Fibroblast of skin of left quadriceps (primary cell): ENCODE measurements at regions not wholly inside any gene's neighbourhood (a gene's known extent, or its start where the extent isn't known, plus 50 kb on each side); places are given as distances from the start of the nearest gene placed in this dataset.
A peak's percentile ranks its signal among the peaks of the same experiment; 100 is the strongest.
"Not testable (repeated sequence)": the region's sequence is repeated elsewhere in the genome, so short reads cannot be mapped to it uniquely, and the experiment has no call there.

Experiments used
- DNase-seq, 2 experiments: peaks; one replicate each; pipeline ENCODE4 v3.0.0-alpha.2; 2013; ENCODE audit warnings: low read depth in 2 of 2

GRCh38 chr7:98728555-98728954 is 111.5 kb downstream of the NPTX2 start:
- DNase-seq = no peak

DNA sequence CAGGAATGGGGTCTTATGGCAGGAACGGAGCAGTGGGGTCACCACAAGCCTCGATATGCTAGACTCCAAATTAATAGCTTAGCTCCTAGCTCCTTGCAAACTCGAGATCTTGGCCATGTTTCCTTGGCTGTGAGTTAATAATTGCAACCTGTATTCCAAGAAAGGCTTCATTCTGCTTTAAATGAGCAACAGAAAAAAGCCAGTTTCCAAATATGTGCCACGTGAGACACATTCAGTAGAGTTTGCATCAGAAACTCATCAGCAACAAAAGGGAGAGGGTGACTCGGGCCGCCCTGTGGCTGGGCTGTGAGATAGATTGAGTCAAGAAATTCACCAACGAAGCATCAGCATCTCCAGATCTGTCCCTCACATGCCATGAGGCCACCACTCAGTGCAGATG is 112.0 kb downstream of the NPTX2 start:
- DNase-seq = no peak

DNA sequence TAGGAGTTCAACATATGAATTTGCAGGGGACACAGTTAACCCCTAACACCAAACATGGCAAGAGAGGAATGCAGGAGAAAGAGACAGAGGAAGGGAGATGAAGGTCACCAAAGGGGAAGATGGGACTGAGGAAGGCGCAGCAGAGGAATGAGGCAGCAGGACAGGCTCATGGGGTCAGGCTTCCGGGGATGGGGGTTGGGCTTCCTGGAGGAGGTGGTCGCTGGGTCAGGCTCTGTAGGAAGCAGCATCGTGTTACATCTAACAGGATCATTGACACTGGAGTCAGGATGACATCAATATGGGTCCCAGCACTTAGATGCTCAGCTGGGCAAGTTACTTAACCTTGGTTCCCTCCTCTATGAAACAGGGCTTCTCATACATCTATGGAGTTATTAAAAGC is 113.2 kb downstream of the NPTX2 start:
- no peak for DNase-seq

GRCh38 chr7:98731651-98732050 is 114.6 kb downstream of the NPTX2 start:
- no peak for DNase-seq

- DNase-seq = no peak
These were observed 116.0 kb downstream of the NPTX2 start for GRCh38 chr7:98733036-98733435.

GRCh38 chr7:98735801-98736200 is 118.7 kb downstream of the NPTX2 start:
- no peak for DNase-seq

GRCh38 chr7:98736461-98736860 is 119.4 kb downstream of the NPTX2 start:
- not testable (repeated sequence) for DNase-seq

DNA sequence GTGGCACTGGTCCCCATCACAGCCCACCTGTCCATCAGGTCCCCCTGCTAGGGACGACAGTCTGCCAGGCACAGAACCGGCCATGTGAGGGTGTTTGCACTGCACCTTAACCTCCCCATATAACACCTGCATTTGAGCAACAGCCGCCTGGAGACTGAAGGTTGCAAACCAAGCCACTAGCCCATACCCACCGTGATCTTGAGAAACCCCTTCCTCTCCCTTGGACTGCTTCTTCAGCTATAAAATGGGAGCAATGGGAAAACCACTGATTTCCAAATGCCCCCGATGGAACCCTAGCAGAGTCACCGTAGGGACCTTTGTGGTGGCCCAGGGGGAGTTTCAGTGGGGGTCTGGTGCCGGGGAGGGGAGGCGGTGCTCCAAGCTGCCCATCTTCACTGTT is 120.1 kb downstream of the NPTX2 start:
- no peak for DNase-seq

DNA sequence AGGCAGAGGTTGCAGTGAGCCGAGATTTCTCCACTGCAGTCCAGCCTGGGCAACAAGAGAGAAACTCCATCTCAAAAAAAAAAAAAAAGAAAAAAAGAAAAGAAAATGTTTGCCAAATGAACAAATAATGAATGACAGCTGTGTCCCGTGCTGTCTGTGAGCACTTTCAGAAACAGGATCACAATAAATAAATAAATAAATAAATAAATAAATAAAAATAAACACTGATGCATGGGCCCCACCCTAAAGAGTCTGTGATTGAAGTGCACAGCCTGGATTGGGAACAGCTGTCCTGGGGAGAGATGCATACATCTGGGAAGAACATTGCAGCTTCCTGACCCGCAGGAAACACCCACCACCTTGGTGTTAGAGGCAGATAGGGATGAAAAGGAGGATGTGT is 123.6 kb downstream of the NPTX2 start:
- DNase-seq = no peak

GRCh38 chr7:98745722-98746318 is 124.0 kb downstream of the TMEM130 start:
- peak in 1 of 2 experiments; percentile 6 for DNase-seq

DNA sequence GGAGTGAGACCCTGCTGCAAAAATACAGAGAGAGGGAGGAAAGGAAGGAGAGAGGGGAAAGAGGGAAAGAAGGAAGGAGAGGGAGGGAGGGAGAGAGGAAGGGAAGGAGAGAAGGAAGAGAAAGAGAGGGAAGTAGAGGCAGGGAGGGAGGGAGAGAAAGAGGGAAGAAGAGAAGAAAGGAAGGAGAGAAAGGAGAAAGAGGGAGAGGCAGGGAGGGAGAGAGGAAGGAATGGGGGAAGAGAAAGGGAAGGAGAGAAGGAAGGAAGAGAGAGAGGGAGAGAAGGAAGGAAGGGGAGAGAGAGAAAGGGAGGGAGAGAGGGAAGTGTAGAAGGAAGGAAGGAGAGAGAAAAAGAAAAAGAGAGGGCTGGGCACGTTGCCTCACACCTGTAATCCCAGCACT is 121.7 kb downstream of the TMEM130 start:
- no peak for DNase-seq

DNA sequence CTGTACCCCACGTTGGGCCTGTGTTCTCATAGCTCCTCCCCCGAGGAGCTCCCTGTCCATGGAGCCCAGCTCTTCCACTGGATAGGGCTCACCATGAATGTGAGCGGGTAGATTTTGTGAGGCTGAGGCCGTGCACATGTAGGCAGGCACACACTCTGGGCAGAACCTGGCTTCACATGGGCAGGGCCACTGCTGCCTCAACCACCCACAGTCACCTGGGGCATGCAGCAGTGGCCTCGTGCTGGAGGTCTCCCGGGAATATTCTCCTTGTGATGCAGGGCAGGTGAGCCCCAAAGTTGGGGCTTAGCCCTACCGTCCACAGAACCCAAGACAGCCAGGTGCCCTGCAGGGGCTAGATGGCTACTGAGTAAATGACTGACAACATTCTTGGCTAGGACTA is 116.6 kb downstream of the TMEM130 start:
- DNase-seq = no peak

- no peak for DNase-seq
These were observed 115.8 kb downstream of the TMEM130 start for GRCh38 chr7:98753989-98754479.

- DNase-seq = no peak
These were observed 114.5 kb downstream of the TMEM130 start for GRCh38 chr7:98755138-98755898.

DNA sequence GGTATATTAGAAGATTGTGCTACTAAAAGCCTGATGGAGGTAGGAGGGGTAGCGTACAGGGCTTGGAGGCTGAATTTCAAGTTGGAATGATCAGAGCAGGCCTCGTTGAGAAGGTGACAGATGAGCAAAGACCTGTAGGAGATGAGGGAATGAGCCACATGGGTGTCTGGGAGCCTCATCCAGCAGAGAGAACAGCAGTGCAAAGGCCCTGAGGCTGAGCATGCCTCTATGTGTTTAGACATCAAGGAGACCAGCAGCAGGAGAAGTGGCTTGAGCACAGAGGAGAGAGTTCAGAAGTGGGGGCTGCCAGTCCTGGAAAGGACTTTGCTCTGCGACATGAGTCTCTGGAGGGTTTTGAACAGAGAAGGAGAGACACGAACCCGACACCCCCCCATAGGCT is 111.7 kb downstream of the TMEM130 start:
- DNase-seq = no peak

DNA sequence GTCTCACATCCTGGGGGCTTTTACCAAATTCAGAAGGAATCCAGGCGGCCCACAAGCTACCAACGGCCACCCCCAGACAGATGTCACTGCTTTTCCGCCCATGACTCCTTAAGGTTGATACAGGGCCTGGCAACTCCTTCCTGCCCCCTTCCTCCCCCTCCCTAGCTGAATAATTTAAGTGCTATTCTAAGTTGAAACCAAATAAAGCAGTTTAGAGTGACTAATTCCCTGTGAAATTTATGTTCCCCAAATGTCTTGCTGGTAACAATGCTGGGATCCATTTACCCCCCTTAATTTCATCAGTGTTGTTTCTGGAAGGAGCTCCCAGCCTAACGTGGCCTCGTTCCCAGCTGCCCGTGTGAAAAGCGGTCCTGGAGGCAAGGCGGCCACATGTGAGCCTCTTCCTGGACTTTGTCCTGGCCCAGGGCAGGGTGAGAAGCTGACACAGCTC is 109.6 kb downstream of the TMEM130 start:
- peak; percentile 24 to 25 for DNase-seq

- no peak for DNase-seq
These were observed 108.6 kb downstream of the TMEM130 start for GRCh38 chr7:98761225-98761624.

DNA sequence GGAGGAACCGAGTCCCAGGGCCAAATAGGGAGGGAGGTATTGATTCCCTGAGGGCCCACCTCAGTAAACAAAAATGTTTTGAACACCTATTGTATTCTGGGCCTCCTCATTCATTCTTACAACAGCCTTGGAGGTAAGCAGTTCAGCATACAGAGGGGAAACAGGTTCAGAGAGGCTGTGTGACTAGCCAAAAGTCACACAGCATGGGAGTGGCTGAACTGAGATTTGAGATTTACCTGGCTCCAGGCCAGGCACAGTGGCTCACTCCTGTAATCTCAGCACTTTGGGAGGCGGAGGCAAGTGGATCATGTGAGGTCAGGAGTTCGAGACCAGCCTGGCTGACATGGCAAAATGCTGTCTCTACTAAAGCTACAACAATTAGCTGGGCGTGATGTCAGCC is 107.2 kb downstream of the TMEM130 start:
- DNase-seq = no peak

DNA sequence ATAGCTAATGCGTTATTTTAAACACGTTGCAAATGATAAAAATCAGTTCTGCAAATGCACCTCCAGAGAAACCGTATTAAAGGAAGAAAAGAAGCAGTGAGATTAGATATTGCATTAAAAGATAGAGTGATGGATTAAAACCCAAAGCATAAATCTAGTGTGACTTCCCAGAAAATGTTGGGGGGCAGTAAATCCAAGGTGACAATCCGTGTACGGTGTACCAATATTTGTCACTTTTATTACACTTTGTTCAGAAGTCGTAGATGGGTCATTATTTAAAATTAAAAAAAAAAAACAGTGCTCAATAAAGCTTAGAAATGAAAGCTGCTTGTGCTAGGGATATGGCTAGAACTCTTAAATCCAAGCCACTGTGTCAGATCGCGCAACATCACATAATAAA is 106.4 kb downstream of the TMEM130 start:
- DNase-seq = no peak

DNA sequence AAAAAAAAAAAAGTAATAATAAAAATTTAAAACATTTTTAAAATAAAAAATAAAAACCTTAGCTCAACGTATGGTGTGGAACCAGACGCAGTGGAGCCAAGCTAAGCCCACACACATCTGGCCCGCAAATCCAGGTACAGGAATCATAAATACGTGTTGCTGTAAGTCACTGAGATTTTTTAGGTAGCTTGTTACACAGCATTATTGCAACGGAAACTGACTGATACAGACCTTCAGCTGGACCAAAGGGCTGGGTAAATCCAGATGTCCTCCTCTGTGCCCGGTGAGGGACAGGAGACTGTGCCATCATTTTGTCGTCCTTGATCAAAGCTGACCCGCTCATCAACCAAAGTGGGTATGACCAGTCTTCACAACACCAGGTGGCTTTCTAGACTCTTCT is 104.9 kb downstream of the TMEM130 start:
- no peak for DNase-seq

- DNase-seq = not testable (repeated sequence)
These were observed 99.7 kb downstream of the TMEM130 start for GRCh38 chr7:98770085-98770484.

DNA sequence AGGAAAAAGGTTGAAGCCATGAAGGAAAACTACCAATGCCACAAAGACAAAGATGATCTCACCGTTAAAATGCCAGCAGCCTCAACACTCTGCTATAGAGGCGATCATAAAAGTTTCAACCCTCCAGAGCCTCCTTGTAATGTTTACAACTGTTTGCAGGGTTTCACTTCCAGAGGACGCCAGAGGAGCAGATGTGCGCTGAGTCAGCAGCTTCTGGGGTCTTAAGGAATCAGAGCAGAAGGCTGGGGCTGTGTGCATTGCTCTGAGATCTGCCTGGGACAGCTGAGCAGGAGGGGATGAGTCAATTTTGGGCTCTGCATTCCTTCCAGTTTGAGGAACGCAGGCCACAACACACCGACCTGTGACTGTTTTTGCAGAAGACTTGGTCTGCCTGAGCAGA is 98.3 kb downstream of the TMEM130 start:
- DNase-seq = peak; percentile 89 to 92

DNA sequence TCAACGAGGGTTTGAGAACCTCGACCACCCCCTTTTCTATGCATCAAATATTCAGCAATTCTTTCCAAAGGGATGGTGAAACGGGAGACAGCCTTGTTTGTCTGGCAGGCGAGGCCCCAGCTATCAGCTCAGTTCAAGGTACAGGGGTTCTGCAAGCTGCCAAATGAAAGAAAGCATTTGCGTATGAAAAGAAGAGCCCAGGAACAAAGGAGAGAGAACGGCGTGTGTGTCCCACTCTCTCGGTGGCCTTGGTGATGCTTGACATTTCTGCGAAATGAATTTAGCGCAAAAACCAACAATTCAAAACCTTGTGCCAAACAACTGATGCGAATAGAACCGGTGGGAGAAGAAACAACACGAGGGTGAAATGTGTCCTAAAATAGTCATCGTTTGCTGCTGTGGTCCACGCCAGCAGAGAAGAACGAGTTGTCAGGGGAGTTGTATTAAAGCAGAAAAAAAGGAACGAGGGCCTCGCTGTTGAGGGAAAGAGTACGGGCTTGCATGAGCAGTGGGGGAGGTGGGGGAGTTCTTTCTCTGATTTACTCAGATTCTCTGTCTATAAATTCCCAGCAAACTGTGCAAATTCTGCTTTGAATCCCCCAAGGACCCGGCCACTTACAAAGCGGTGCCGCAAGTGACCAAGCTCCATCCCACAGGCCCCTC is 97.7 kb downstream of the TMEM130 start:
- no peak for DNase-seq
